Hematopoietic multipotent progenitor cell treated with erythropoietin and hydrocortisone succinate and interleukin-3 and kit ligand, for 6 days (in vitro differentiated cells): ENCODE measurements at regions not wholly inside any gene's neighbourhood (a gene's known extent, or its start where the extent isn't known, plus 50 kb on each side); places are given as distances from the start of the nearest gene placed in this dataset.
"Not testable (repeated sequence)": the region's sequence is repeated elsewhere in the genome, so short reads cannot be mapped to it uniquely, and the experiment has no call there.

Experiments used
- DNase-seq: peaks from one replicate; pipeline ENCODE4 v3.0.0-alpha.2; 2015

GRCh38 chr1:58180537-58180936, 366.0 kb downstream of the OMA1 start:
- DNase-seq, result no peak

GRCh38 chr1:58169160-58169559, 377.4 kb downstream of the OMA1 start:
- not testable (repeated sequence) for DNase-seq

DNA sequence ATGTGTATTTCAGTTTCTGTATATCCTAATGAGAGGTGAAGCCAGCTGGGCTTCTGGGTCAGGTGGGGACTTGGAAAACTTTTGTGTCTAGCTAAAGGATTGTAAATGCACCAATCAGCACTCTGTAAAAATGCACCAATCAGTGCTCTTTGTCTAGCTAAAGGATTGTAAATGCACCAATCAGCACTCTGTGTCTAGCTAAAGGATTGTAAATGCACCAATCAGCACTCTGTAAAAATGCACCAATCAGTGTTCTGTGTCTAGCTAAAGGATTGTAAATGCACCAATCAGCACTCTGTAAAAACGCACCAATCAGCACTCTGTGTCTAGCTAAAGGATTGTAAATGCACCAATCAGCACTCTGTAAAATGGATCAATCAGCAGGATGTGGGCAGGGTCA, 379.4 kb downstream of the OMA1 start:
- DNase-seq, result not testable (repeated sequence)

DNA sequence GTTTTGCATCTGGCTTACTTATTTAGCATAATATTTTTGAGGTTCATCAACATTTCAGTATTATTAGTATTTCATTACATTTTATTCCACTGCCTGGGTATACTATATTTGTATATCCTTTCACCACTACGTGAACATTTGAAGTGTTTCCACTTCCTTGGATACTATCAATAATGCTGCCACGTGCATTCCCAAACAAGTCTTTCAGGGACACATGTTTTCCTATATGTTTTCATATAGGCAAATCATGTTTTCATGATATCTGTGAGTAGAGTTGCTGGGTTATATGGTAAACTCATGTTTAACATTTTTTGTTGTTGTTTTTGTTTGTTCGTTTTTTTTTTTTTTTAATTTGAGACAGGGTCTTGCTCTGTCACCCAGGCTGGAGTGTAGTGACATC, 380.1 kb downstream of the OMA1 start:
- no peak for DNase-seq

GRCh38 chr1:58165073-58165472, 381.5 kb downstream of the OMA1 start:
- no peak for DNase-seq

DNA sequence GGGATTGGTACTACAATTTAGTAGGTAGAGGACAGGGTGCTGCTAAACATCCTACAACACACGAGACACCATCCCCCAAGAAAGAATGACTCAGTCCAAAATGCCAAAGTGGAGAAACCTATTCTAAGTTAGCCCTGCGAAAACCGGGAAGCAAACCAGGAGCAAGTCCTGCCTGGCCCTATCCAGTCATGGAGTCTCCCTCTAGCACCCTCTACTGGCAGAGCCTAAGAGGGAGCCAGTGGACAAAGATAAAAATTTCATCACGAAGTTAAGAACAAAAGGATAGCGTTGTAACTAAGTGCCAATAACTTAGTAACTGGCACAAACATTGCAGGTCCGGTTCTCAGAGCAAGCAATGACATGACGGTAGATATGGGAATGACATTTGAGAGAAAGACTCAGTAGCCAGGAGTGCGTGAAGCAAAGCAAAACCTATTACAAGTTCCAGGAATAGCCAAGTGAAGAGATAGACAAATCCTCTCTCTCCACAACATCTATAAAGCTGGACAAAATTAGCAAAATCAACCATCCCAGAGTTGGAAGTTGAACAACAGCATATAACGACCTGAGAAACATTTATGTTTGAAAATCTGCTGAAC, 383.5 kb downstream of the OMA1 start:
- DNase-seq, result peak; percentile 70

DNA sequence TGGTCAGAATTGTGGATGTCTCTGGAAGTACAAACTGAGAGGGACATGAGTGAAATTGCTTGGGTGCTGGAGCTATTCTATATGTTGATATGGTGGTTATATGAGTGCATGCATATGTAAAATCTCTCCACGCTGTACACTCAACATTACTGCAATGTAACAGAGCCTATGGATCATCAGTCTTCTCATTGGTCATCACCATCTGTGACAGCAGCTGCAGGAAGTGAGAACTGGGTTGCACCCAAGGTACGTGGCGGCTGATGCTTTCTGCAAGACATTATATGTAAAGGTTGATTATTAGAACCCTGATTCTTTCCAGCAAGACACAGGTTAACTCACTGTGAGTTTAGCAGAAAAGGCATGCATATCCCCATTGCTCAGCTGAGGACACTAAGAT, 387.1 kb downstream of the OMA1 start:
- no peak for DNase-seq

GRCh38 chr1:58158506-58159433, 387.8 kb downstream of the OMA1 start:
- no peak for DNase-seq

GRCh38 chr1:58158016-58158415, 388.5 kb downstream of the OMA1 start:
- DNase-seq, result no peak

- no peak for DNase-seq
Measured at GRCh38 chr1:58157256-58157655, 389.3 kb downstream of the OMA1 start.

- DNase-seq, result no peak
Measured at GRCh38 chr1:58156831-58157230, 389.7 kb downstream of the OMA1 start.

GRCh38 chr1:58156124-58156468, 390.4 kb downstream of the OMA1 start:
- no peak for DNase-seq

DNA sequence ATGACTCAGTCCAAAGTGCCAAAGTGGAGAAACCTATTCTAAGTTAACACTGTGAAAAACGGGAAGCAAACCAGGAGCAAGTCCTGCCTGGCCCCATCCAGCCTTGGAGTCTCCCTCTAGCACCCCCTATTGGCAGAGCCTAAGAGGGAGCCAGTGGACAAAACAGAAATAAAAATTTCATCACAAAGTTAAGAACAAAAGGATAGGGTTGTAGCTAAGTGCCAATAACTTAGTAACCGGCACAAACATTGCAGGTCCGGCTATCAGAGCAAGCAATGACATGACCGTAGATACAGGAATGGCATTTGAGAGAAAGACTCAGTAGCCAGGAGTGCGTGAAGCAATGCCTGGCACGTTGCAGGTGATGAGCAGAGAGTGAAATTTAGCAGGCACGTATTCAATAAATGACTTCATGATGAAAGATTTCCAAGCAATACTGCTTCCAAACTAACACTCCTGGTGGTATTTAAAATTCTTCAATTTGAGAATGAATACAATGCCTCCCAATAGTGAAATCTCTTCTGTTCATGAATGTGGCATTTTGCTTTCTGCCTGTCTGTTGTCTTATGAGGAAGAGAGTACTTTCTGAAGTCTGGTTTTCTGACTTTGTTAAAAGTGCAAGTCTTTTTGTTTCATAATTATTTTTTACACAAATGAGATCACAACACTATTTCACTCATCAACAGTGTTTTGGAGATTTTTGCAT, 391.0 kb downstream of the OMA1 start:
- peak; percentile 64 for DNase-seq

DNA sequence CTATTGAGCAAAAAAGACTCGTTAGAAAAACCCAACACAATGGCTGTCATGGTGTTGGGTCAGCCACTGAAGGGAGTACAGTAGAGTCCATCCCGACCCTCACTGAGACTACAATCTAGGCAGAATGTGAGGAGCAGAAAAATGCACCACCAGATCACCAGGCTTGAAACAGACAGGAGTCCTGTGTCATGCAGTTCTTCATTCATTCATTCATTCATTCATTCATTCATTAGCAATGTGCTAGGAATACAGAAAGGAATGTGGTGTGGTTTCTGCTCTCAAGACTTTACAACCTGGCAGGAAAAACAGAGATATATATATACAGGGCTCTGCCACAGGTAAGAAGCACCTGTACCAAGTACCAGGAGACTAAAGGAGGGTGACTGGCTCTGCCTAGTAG, 392.3 kb downstream of the OMA1 start:
- no peak for DNase-seq

DNA sequence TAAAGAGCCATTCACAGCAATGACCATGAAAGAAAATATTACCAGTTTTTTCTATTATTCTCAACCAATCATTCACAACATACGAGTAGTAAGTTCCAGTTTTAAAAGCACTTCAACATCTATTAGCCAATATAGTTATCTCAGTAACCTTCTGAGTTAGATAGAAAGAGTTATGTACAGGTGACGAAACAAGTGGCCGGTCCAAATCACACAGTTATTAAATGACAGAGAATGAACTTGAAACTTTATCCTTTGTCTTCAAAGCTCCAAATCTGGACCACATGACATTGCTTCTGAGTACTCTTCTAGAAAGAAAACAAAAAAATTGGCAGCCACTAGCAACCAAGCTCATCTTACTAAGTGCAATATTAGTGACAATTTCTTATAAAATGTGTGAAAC, 393.8 kb downstream of the OMA1 start:
- DNase-seq, result no peak

GRCh38 chr1:58149271-58149812, 397.2 kb downstream of the OMA1 start:
- peak; percentile 19 for DNase-seq

DNA sequence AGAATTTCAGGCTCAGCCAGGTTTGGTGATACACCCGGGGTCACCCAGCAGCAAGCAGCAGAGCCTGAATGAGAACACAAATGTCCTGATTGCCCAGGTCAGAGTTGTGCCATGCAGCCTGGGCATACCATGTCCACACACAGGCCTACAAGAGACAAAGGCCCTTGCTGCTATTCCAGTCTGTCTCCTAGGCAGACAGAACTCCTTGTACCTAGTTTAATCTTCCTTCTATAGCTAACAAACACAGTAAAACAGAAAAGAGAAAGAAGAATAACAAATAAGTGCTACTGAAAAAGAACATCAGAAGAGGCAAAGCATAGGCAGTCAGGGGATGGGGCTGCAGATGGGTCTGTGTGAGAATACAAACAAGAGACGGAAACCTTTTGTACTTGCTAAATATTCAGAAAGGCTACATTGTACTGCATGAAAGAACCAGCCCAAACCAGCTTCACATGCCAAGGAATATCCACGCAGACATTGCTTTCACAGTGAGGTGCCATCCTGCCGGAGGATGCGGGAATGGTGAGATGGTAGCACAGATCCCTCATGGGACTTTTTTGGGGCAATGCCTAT, 401.7 kb downstream of the OMA1 start:
- DNase-seq, result no peak

DNA sequence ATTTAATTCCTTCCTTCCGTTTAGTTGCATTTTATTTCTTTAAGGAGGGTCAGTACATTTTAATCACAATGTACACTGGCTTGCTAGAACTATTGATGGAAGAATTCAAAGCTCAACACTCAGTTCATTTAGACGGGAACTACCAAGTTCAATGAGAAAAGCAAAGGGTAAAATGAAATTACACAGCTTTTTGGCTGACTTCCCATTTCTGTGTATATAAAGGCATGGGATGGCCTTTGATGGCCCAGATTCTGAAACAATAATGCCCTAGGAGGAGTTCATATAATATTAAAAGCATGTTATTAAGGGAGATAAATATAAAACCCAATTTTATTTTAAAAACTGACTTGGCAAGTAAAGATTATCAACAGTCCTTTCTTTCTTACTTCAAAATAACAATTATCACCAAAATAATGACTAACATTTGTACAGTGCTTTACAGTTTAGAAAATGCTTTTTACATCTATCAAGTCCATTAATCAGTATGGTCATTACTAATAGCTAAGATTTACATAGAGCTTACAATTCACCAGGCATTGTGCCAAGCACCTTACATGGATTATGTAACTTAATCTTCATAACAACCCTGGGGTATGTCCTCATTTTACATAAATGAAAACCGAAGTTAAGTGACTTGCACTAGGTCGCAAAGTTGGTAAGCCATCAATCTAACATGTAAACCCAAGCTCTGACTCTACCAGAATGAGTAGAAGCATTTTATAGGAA, 402.4 kb downstream of the OMA1 start:
- no peak for DNase-seq

DNA sequence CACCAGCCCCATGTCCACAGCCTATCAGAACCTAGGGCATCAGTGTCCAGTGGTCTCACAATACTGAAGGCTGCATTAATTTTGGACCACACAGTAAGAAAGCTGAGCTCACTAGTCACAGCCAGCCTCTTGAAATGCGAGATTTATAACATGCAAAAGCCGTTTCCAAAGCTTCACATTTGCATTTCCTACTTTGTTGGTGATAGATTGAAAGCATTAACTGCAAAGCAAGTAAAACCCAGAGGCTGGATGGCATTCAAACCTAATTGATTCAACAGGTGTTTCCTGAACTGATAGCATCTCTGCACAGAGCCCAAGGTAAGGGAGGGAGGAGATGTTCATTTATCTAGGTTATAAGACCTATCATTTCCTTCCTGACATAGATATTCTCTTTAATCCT, 410.1 kb downstream of the OMA1 start:
- DNase-seq, result no peak

- no peak for DNase-seq
Measured at GRCh38 chr1:58135821-58136321, 410.7 kb downstream of the OMA1 start.

DNA sequence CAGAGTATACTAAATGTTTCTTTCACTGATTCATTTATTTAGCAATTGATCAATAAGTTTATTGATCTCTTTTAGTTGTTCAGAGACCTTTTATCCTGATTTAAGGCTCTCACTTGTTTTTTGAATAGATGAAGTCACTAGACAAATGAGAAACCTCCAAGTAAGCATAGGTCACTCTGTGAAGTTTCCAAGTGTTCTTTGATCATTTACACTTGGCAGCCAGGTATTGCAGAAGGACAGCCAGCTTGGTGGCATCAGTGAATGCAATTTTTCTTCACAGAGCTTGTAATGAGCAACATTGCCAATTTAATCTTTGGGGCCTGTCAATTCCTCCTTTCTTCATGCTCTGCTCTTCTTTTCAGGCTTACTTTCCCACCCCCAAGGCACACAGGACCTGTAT, 413.0 kb downstream of the OMA1 start:
- DNase-seq, result no peak

DNA sequence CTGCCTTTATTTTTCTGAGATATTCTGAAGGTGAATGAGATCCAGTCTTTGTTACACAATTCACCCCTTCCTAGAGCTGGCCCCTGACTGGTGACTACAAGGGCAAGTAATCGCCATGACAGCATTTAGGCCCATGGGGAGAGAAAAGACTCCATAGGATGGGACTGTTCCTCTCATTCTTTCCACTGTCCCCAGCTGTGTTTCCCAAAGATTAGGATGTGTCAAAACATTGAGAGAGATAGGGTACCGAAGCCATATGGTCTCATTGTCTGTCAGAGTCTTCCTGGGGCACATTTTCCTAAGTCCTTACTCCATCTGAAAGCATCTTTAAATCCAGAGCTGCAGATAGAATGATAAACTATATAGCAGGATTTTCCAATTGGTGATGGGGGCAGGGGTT, 423.5 kb downstream of the OMA1 start:
- DNase-seq, result no peak
